ENCODE measurements at regions not wholly inside any gene's neighbourhood (a gene's known extent, or its start where the extent isn't known, plus 50 kb on each side); places are given as distances from the start of the nearest gene placed in this dataset.

DNA sequence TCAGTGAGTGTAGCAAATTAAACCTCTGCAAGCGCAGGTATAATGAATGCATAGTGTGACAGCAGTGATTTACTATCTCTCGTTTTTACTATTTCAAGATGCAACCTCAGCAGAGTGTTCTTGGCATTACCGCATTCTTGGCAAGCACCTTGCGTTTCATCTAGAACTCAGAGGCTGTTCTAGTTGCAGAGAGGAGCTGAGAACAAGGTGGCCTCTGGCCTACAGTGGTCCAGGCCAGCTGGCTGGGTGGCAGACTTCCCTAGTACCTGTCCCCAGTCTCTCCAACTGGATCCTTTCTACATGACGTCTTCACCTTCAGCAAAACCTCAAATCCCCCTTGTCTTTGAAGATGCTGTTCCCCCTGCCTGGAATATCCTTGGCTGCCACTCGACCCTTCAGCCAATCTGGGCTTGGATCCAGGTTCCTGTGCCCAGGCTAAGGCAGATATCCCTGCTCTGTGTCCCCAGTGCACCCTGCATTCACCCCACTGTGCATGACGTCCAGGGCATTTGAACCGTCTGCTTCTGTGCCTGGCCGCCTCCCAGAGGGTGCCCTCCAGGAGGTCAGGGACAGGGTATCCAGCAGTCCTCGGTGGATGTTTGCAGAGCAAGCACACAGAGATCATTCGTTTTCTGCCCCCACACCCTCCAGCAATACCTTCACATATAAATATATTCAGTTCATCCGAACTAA, 120.4 kb upstream of the CPEB4 start (continued):
- TF ChIP-seq, protein P1, sequence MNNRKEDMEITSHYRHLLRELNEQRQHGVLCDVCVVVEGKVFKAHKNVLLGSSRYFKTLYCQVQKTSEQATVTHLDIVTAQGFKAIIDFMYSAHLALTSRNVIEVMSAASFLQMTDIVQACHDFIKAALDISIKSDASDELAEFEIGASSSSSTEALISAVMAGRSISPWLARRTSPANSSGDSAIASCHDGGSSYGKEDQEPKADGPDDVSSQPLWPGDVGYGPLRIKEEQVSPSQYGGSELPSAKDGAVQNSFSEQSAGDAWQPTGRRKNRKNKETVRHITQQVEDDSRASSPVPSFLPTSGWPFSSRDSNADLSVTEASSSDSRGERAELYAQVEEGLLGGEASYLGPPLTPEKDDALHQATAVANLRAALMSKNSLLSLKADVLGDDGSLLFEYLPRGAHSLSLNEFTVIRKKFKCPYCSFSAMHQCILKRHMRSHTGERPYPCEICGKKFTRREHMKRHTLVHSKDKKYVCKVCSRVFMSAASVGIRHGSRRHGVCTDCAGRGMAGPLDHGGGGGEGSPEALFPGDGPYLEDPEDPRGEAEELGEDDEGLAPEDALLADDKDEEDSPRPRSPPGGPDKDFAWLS (CRISPR knock-in tag; IDR thresholded peaks at IDR 0.05; ENCODE audit: borderline replicate concordance) = no peak
- TF ChIP-seq MAFK (conservative IDR thresholded peaks at IDR 0.05 in 1 of 2, IDR thresholded peaks at IDR 0.05 in 1 of 2; ENCODE audit: low read length in 2 of 2) = no peak
- TF ChIP-seq SMARCE1 (IDR thresholded peaks at IDR 0.05; ENCODE audit: borderline replicate concordance) = no peak
- no peak for TF ChIP-seq HOXD1 (CRISPR knock-in tag; IDR thresholded peaks at IDR 0.05)
- TF ChIP-seq FOXO1 (CRISPR knock-in tag; IDR thresholded peaks at IDR 0.05) = no peak
- TF ChIP-seq, protein P2, sequence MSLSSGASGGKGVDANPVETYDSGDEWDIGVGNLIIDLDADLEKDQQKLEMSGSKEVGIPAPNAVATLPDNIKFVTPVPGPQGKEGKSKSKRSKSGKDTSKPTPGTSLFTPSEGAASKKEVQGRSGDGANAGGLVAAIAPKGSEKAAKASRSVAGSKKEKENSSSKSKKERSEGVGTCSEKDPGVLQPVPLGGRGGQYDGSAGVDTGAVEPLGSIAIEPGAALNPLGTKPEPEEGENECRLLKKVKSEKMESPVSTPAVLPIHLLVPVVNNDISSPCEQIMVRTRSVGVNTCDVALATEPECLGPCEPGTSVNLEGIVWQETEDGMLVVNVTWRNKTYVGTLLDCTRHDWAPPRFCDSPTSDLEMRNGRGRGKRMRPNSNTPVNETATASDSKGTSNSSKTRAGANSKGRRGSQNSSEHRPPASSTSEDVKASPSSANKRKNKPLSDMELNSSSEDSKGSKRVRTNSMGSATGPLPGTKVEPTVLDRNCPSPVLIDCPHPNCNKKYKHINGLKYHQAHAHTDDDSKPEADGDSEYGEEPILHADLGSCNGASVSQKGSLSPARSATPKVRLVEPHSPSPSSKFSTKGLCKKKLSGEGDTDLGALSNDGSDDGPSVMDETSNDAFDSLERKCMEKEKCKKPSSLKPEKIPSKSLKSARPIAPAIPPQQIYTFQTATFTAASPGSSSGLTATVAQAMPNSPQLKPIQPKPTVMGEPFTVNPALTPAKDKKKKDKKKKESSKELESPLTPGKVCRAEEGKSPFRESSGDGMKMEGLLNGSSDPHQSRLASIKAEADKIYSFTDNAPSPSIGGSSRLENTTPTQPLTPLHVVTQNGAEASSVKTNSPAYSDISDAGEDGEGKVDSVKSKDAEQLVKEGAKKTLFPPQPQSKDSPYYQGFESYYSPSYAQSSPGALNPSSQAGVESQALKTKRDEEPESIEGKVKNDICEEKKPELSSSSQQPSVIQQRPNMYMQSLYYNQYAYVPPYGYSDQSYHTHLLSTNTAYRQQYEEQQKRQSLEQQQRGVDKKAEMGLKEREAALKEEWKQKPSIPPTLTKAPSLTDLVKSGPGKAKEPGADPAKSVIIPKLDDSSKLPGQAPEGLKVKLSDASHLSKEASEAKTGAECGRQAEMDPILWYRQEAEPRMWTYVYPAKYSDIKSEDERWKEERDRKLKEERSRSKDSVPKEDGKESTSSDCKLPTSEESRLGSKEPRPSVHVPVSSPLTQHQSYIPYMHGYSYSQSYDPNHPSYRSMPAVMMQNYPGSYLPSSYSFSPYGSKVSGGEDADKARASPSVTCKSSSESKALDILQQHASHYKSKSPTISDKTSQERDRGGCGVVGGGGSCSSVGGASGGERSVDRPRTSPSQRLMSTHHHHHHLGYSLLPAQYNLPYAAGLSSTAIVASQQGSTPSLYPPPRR (CRISPR knock-in tag; IDR thresholded peaks at IDR 0.05; ENCODE audit: borderline replicate concordance) = no peak
- TF ChIP-seq STAT6 (CRISPR knock-in tag; IDR thresholded peaks at IDR 0.05; ENCODE audit: borderline replicate concordance) = no peak
- TF ChIP-seq ZNF432 (CRISPR knock-in tag; IDR thresholded peaks at IDR 0.05; ENCODE audit: borderline replicate concordance) = no peak
- no peak for TF ChIP-seq MXD4 (CRISPR knock-in tag; IDR thresholded peaks at IDR 0.05)
- TF ChIP-seq, protein P3, sequence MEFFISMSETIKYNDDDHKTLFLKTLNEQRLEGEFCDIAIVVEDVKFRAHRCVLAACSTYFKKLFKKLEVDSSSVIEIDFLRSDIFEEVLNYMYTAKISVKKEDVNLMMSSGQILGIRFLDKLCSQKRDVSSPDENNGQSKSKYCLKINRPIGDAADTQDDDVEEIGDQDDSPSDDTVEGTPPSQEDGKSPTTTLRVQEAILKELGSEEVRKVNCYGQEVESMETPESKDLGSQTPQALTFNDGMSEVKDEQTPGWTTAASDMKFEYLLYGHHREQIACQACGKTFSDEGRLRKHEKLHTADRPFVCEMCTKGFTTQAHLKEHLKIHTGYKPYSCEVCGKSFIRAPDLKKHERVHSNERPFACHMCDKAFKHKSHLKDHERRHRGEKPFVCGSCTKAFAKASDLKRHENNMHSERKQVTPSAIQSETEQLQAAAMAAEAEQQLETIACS (CRISPR knock-in tag; IDR thresholded peaks at IDR 0.05) = no peak
- no peak for TF ChIP-seq ZNF879 (CRISPR knock-in tag; IDR thresholded peaks at IDR 0.05)
- no peak for TF ChIP-seq ZBTB42 (CRISPR knock-in tag; IDR thresholded peaks at IDR 0.05)
- no peak for TF ChIP-seq HHEX (CRISPR knock-in tag; IDR thresholded peaks at IDR 0.05)
- no peak for TF ChIP-seq ELK4 (CRISPR knock-in tag; IDR thresholded peaks at IDR 0.05; ENCODE audit: borderline replicate concordance)
- no peak for TF ChIP-seq MED8 (CRISPR knock-in tag; IDR thresholded peaks at IDR 0.05; ENCODE audit: insufficient replicate concordance)
- no peak for TF ChIP-seq ZBTB8A (CRISPR knock-in tag; IDR thresholded peaks at IDR 0.05; ENCODE audit: borderline replicate concordance, low read depth)
- TF ChIP-seq HNF4A (CRISPR knock-in tag; IDR thresholded peaks at IDR 0.05) = peak; percentile 51; the same call in 1 of the 2 replicates
- no peak for TF ChIP-seq ZNF556 (CRISPR knock-in tag; IDR thresholded peaks at IDR 0.05; ENCODE audit: borderline replicate concordance)

Measured in HepG2 (cell line).